ENCODE measurements at regions not wholly inside any gene's neighbourhood (a gene's known extent, or its start where the extent isn't known, plus 50 kb on each side); places are given as distances from the start of the nearest gene placed in this dataset.
"Not testable (repeated sequence)": the region's sequence is repeated elsewhere in the genome, so short reads cannot be mapped to it uniquely, and the experiment has no call there.

- TF ChIP-seq CTCF (IDR thresholded peaks at IDR 0.05; ENCODE audit: control extremely low read depth in 1 of 3, insufficient read depth in 1 of 3, low read depth in 1 of 3, low read length in 3 of 3); EP300 (IDR thresholded peaks at IDR 0.05; ENCODE audit: borderline replicate concordance in 1 of 2, low read depth in 2 of 2, low read length in 2 of 2); RAD21 (IDR thresholded peaks at IDR 0.05 in 1 of 2, conservative IDR thresholded peaks at IDR 0.05 in 1 of 2; ENCODE audit: low read depth in 2 of 2, low read length in 2 of 2); MAX (IDR thresholded peaks at IDR 0.05); CHD1 (IDR thresholded peaks at IDR 0.05; ENCODE audit: low read depth, low read length); CHD7 (IDR thresholded peaks at IDR 0.05; ENCODE audit: insufficient replicate concordance, low read length); ATF3 (IDR thresholded peaks at IDR 0.05; ENCODE audit: insufficient read depth, low read depth, low read length); SRF (IDR thresholded peaks at IDR 0.05; ENCODE audit: low read depth, low read length); POLR2A (IDR thresholded peaks at IDR 0.05; ENCODE audit: control extremely low read depth in 1 of 2, low read depth in 2 of 2, low read length in 2 of 2); NRF1 (IDR thresholded peaks at IDR 0.05; ENCODE audit: low read depth, low read length); EZH2 (IDR thresholded peaks at IDR 0.05; ENCODE audit: low read depth, low read length, severe bottlenecking); FOSL1 (IDR thresholded peaks at IDR 0.05; ENCODE audit: insufficient read depth, low read depth, low read length); PHF8 (conservative IDR thresholded peaks at IDR 0.05; ENCODE audit: low read depth, low read length): not testable (repeated sequence)
These were observed 69.3 kb downstream of the GPR85 start for GRCh38 chr7:113017144-113017857.
